PC-9 (cell line): ENCODE measurements at regions not wholly inside any gene's neighbourhood (a gene's known extent, or its start where the extent isn't known, plus 50 kb on each side); places are given as distances from the start of the nearest gene placed in this dataset.

Source experiments
- BruUV-seq: library from RNA; stranded (reverse); fragments of 400-500 nt; replicated peaks from 2 replicates; lab custom pipeline; 2021; lab: Mats Ljungman, UMichigan
- CTCF ChIA-PET: fragments of 300-600 bp; sonication (Branson Sonifier 250); formaldehyde crosslinking; loops from one replicate; lab custom pipeline; 2022; ENCODE audit warnings: antibody characterized with exemption; lab: Charles Lee
- POLR2A ChIA-PET: fragments of 300-600 bp; sonication (Branson Sonifier 250); formaldehyde crosslinking; loops from one replicate; lab custom pipeline; 2022; ENCODE audit warnings: antibody characterized with exemption; ENCODE audit not compliant: unreplicated experiment; lab: Charles Lee
- DNase-seq, 2 experiments: peaks; one replicate each; pipeline versions ENCODE4 v3.0.0 to v3.0.0-alpha.2; 2015 to 2022; ENCODE audit warnings: mixed read lengths in 1 of 2
- H2AFZ ChIP-seq: fragments of 200-600 bp; sonication (generic); 2 replicates; pipeline ENCODE4 v1.8.1; 2017; ENCODE audit warnings: antibody characterized with exemption
- H3F3A ChIP-seq: fragments of 200-600 bp; sonication (generic); 2 replicates; pipeline ENCODE4 v1.8.1; 2017; ENCODE audit warnings: antibody characterized with exemption, mild to moderate bottlenecking, low read depth; ENCODE audit not compliant: insufficient read depth
- H3K27ac ChIP-seq: fragments of 200-600 bp; sonication (generic); 2 replicates; pipeline ENCODE4 v1.6.1; 2016; ENCODE audit warnings: mixed run types
- H3K27me3 ChIP-seq: fragments of 200-600 bp; sonication (generic); 2 replicates; pipeline ENCODE4 v1.6.1; 2016; ENCODE audit warnings: low read depth, mixed run types; ENCODE audit not compliant: insufficient read depth
- H3K36me3 ChIP-seq: fragments of 200-600 bp; sonication (generic); 2 replicates; pipeline ENCODE4 v1.6.1; 2016; ENCODE audit warnings: low read depth, mixed run types
- H3K4me1 ChIP-seq: fragments of 200-600 bp; sonication (generic); replicated peaks from 2 replicates; pipeline ENCODE4 v1.6.1; 2016; ENCODE audit warnings: mixed run types; ENCODE audit not compliant: insufficient read depth
- H3K4me2 ChIP-seq: fragments of 200-600 bp; sonication (generic); 2 replicates; pipeline ENCODE4 v1.6.1; 2017; ENCODE audit warnings: mixed run types
- H3K4me3 ChIP-seq: fragments of 200-600 bp; sonication (generic); 2 replicates; pipeline ENCODE4 v1.6.1; 2016; ENCODE audit warnings: mixed run types
- H3K79me2 ChIP-seq: fragments of 200-600 bp; sonication (generic); 2 replicates; pipeline ENCODE4 v1.6.1; 2017; ENCODE audit warnings: low read depth, mixed run types
- H3K9me2 ChIP-seq: fragments of 200-600 bp; sonication (generic); 2 replicates; pipeline ENCODE4 v1.8.1; 2017; ENCODE audit warnings: mild to moderate bottlenecking; ENCODE audit not compliant: insufficient read depth
- H3K9me3 ChIP-seq: fragments of 200-600 bp; sonication (generic); 2 replicates; pipeline ENCODE4 v1.8.1; 2016; ENCODE audit warnings: low read depth; ENCODE audit not compliant: insufficient read depth
- H4K20me1 ChIP-seq: fragments of 200-600 bp; sonication (generic); 2 replicates; pipeline ENCODE4 v1.8.1; 2017; ENCODE audit not compliant: insufficient read depth
- CTCF ChIP-seq: fragments of 200-600 bp; sonication (generic); conservative IDR thresholded peaks from 2 replicates; pipeline ENCODE4 v1.6.1; 2017; ENCODE audit warnings: mixed run types, antibody characterized with exemption, mild to moderate bottlenecking, moderate library complexity
- EZH2 ChIP-seq: fragments of 200-600 bp; sonication (generic); IDR thresholded peaks from 2 replicates; pipeline ENCODE4 v1.8.0; 2017; ENCODE audit warnings: antibody characterized with exemption, low read depth
- intact Hi-C: fragments of 100-400 bp; cut with micrococcal nuclease; formaldehyde crosslinking; loops from one replicate; pipeline ENCODE4 v1.10.0; 2022; ENCODE audit not compliant: unreplicated experiment

DNA sequence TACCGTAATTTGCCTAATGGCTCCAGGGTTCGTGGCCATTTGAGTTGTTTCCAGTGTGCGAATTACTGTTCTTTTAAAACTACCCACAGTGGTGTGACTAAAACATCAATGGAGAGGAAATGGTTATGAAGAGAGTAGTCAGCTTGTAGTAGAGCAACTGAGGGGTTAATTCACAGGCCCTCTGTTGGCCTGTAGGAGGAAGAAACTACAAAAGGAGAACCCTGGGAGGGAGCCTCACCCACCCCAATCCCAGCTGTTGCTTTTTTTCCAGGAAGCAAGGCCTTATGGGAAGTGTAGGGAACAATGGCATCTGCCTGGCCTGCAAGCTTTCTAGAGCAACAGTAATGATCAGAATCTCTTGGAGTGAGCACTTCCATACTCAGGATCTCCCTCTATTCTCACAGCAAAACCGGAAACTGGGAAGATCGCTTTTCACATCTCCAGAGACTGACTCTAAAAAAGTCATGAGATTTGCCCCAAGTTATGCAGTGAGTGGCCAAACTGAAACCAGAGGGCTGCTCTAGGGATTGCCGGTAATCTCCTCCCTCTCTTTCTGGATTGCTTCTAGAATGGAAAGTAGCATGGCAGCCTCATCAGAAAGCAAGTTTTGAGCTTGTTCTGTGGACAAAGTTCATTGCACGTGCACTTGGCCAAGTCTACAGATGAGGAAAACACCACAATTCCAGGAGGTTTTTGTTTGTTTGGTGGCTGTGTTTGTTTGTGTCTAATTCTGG lies 125.3 kb upstream of the PWP1 start:
- ChIA-PET POLR2A (no interaction called here), CTCF (interaction anchor here (0.5 kb wide), 1 partner anchor 159 kb away, joined by 6 read pairs; no protein-coding TSS in a partner anchor)
- Histone ChIP-seq H3K27me3 (no peaks in the 10 kb centered on the region), H3K9me3 (no peaks in the 10 kb centered on the region), H3K79me2 (no peaks in the 10 kb centered on the region), H3K4me2 (no peak overlapping the region), H3K9me2 (no peaks in the 10 kb centered on the region), H3K27ac (no peak overlapping the region), H4K20me1 (peaks cover 3% of the 10 kb centered on the region; the same call in 1 of the 2 replicates), H2AFZ (no peak overlapping the region), H3K4me1 (no peaks in the 10 kb centered on the region), H3K4me3 (no peak overlapping the region), H3K36me3 (no peaks in the 10 kb centered on the region), H3F3A (no peaks in the 10 kb centered on the region)
- no peak for TF ChIP-seq CTCF
- no peak for TF ChIP-seq EZH2
- BruUV-seq, result no TSS peak
- intact Hi-C loops, result no loop called here
- DNase-seq, result no peak

DNA sequence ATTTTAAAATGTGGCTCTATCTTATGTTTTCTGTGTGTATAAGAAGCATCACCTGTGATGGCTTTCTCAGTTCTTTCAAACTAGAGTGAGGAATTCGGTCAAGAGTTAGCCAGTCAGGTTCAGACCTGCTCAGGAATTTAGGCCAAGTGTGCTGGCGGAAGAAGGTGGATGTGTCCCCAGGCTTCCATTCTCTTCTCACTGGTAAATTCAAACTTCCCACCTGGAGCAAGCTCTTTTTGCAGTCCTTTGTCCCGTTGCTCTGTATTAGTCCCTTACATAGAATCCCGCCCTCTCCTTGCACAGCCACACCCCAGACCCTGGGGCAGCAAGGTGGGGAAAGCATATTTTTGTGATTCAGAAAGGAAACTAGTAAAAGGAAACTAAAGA lies 124.7 kb upstream of the PWP1 start:
- no peak overlapping the region for H3K4me3 ChIP-seq
- no peaks in the 10 kb centered on the region for H3K27me3 ChIP-seq
- no peak overlapping the region for H3K4me2 ChIP-seq
- POLR2A ChIA-PET, result no interaction called here
- H3K36me3 ChIP-seq, result no peaks in the 10 kb centered on the region
- no peak overlapping the region for H3K27ac ChIP-seq
- TF ChIP-seq CTCF (no peak), EZH2 (no peak)
- DNase-seq, result no peak
- CTCF ChIA-PET, result no interaction called here
- H3K4me1 ChIP-seq, result no peaks in the 10 kb centered on the region
- intact Hi-C loops, result no loop called here
- no peaks in the 10 kb centered on the region for H3K9me2 ChIP-seq
- peaks cover 3% of the 10 kb centered on the region; the same call in 1 of the 2 replicates for H4K20me1 ChIP-seq
- no TSS peak for BruUV-seq
- H3F3A ChIP-seq, result no peaks in the 10 kb centered on the region
- H3K79me2 ChIP-seq, result no peaks in the 10 kb centered on the region
- H3K9me3 ChIP-seq, result no peaks in the 10 kb centered on the region
- no peak overlapping the region for H2AFZ ChIP-seq

- POLR2A ChIA-PET, result no interaction called here
- Histone ChIP-seq H3F3A (no peaks in the 10 kb centered on the region), H4K20me1 (peaks cover 3% of the 10 kb centered on the region; the same call in 1 of the 2 replicates), H3K9me2 (no peaks in the 10 kb centered on the region), H3K27me3 (no peaks in the 10 kb centered on the region), H2AFZ (no peak overlapping the region), H3K27ac (no peak overlapping the region), H3K4me3 (no peak overlapping the region), H3K4me1 (no peaks in the 10 kb centered on the region), H3K9me3 (no peaks in the 10 kb centered on the region), H3K79me2 (no peaks in the 10 kb centered on the region), H3K36me3 (no peaks in the 10 kb centered on the region), H3K4me2 (no peak overlapping the region)
- BruUV-seq, result no TSS peak
- no peak for DNase-seq
- intact Hi-C loops, result no loop called here
- CTCF ChIA-PET, result interaction anchor here (0.6 kb wide), 1 partner anchor 159 kb away, joined by 3 read pairs; no protein-coding TSS in a partner anchor
- TF ChIP-seq EZH2 (no peak), CTCF (peak; percentile 33; the same call in 1 of the 2 replicates)
These were observed 120.7 kb upstream of the PWP1 start for GRCh38 chr12:107564946-107565345.
